ENCODE measurements at regions not wholly inside any gene's neighbourhood (a gene's known extent, or its start where the extent isn't known, plus 50 kb on each side); places are given as distances from the start of the nearest gene placed in this dataset.
"Not testable (repeated sequence)": the region's sequence is repeated elsewhere in the genome, so short reads cannot be mapped to it uniquely, and the experiment has no call there.

- DNase-seq (ENCODE audit: low spot score): not testable (repeated sequence)
These were observed 205.4 kb upstream of the IRF2BP2 start for GRCh38 chr1:234815295-234815815.

GRCh38 chr1:234814235-234814634, 204.3 kb upstream of the IRF2BP2 start:
- not testable (repeated sequence) for DNase-seq (ENCODE audit: low spot score)

GRCh38 chr1:234811824-234812223, 201.8 kb upstream of the IRF2BP2 start:
- not testable (repeated sequence) for DNase-seq (ENCODE audit: low spot score)

GRCh38 chr1:234810726-234811125, 200.7 kb upstream of the IRF2BP2 start:
- not testable (repeated sequence) for DNase-seq (ENCODE audit: low spot score)

GRCh38 chr1:234809854-234810245, 199.9 kb upstream of the IRF2BP2 start:
- DNase-seq (ENCODE audit: low spot score): not testable (repeated sequence)

GRCh38 chr1:234808943-234809853, 199.2 kb upstream of the IRF2BP2 start:
- not testable (repeated sequence) for DNase-seq (ENCODE audit: low spot score)

- DNase-seq (ENCODE audit: low spot score): not testable (repeated sequence)
These were observed 198.5 kb upstream of the IRF2BP2 start for GRCh38 chr1:234808459-234808858.

- DNase-seq (ENCODE audit: low spot score): not testable (repeated sequence)
These were observed 197.7 kb upstream of the IRF2BP2 start for GRCh38 chr1:234807705-234808104.

- not testable (repeated sequence) for DNase-seq (ENCODE audit: low spot score)
These were observed 192.6 kb upstream of the IRF2BP2 start for GRCh38 chr1:234802586-234802985.

- not testable (repeated sequence) for DNase-seq (ENCODE audit: low spot score)
These were observed 191.7 kb upstream of the IRF2BP2 start for GRCh38 chr1:234801636-234802035.

GRCh38 chr1:234801147-234801546, 191.2 kb upstream of the IRF2BP2 start:
- DNase-seq (ENCODE audit: low spot score): not testable (repeated sequence)

GRCh38 chr1:234800563-234800962, 190.6 kb upstream of the IRF2BP2 start:
- not testable (repeated sequence) for DNase-seq (ENCODE audit: low spot score)

GRCh38 chr1:234799021-234799689, 189.2 kb upstream of the IRF2BP2 start:
- DNase-seq (ENCODE audit: low spot score): not testable (repeated sequence)

GRCh38 chr1:234797216-234797615, 187.2 kb upstream of the IRF2BP2 start:
- not testable (repeated sequence) for DNase-seq (ENCODE audit: low spot score)

- DNase-seq (ENCODE audit: low spot score): not testable (repeated sequence)
These were observed 186.4 kb upstream of the IRF2BP2 start for GRCh38 chr1:234796438-234796792.

- not testable (repeated sequence) for DNase-seq (ENCODE audit: low spot score)
These were observed 185.9 kb upstream of the IRF2BP2 start for GRCh38 chr1:234795711-234796437.

- not testable (repeated sequence) for DNase-seq (ENCODE audit: low spot score)
These were observed 185.0 kb upstream of the IRF2BP2 start for GRCh38 chr1:234795007-234795406.

GRCh38 chr1:234794452-234794851, 184.5 kb upstream of the IRF2BP2 start:
- DNase-seq (ENCODE audit: low spot score): not testable (repeated sequence)

- not testable (repeated sequence) for DNase-seq (ENCODE audit: low spot score)
These were observed 183.9 kb upstream of the IRF2BP2 start for GRCh38 chr1:234793924-234794323.

GRCh38 chr1:234792221-234792864, 182.4 kb upstream of the IRF2BP2 start:
- not testable (repeated sequence) for DNase-seq (ENCODE audit: low spot score)

GRCh38 chr1:234791615-234792014, 181.6 kb upstream of the IRF2BP2 start:
- DNase-seq (ENCODE audit: low spot score): not testable (repeated sequence)
